B cell (primary cell): ENCODE measurements at regions not wholly inside any gene's neighbourhood (a gene's known extent, or its start where the extent isn't known, plus 50 kb on each side); places are given as distances from the start of the nearest gene placed in this dataset.

Source experiments
- EZH2 ChIP-seq: IDR thresholded peaks from 2 replicates; pipeline ENCODE4 v1.6.1; 2012; ENCODE audit warnings: borderline replicate concordance, low read depth, mild to moderate bottlenecking, moderate library complexity, low read length; ENCODE audit not compliant: insufficient read depth, poor library complexity, severe bottlenecking
- TF ChIP-seq, protein P1 (sequence below): fragments of 200-600 bp; IDR thresholded peaks from one replicate; pipeline ENCODE4 v1.8.0; 2022; ENCODE audit warnings: antibody characterized with exemption, mild to moderate bottlenecking

DNA sequence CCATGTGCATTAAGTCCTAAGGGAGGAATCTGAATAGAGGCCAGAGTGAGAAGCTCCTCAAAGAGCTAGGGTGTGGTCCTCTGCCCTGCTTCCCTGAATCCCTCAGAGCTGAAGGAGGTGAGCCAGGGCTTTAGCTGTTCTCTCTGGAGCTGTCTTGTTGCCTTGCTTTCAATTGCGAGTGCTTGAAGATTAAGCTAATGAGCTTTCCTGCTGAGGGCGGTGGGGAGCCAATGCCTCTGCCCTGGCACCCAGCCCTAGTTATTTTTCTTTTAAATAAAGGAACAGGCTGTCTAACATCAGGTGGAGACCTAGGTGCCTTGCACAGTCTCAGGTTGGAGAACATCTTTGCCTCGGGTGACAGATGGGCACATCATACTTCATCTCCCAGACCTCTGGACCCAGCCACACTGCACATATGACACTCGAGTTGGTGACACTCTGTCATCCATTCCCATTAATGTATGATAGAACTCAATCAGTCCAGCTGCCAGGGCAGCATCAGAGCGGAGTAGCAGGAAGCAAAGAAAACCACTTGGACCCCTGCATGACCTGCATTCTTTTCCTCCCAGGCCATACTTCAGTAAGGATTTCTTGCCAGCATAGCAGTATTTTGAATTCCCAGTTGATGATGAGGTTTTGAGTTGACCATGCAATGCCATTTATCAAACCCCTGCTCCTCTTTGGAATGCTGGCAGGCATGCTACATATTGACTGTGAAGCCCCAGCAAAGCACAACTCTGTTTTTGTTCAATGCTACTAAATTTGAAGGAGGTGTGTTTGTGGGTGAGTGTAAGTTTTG, 292.7 kb downstream of the RNF144A start:
- TF ChIP-seq, protein P1, sequence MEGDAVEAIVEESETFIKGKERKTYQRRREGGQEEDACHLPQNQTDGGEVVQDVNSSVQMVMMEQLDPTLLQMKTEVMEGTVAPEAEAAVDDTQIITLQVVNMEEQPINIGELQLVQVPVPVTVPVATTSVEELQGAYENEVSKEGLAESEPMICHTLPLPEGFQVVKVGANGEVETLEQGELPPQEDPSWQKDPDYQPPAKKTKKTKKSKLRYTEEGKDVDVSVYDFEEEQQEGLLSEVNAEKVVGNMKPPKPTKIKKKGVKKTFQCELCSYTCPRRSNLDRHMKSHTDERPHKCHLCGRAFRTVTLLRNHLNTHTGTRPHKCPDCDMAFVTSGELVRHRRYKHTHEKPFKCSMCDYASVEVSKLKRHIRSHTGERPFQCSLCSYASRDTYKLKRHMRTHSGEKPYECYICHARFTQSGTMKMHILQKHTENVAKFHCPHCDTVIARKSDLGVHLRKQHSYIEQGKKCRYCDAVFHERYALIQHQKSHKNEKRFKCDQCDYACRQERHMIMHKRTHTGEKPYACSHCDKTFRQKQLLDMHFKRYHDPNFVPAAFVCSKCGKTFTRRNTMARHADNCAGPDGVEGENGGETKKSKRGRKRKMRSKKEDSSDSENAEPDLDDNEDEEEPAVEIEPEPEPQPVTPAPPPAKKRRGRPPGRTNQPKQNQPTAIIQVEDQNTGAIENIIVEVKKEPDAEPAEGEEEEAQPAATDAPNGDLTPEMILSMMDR = no peak
- no peak for TF ChIP-seq EZH2
